ENCODE measurements at regions not wholly inside any gene's neighbourhood (a gene's known extent, or its start where the extent isn't known, plus 50 kb on each side); places are given as distances from the start of the nearest gene placed in this dataset.
"Not testable (repeated sequence)": the region's sequence is repeated elsewhere in the genome, so short reads cannot be mapped to it uniquely, and the experiment has no call there.

GRCh38 chr3:130828948-130829947, 64.6 kb upstream of the ATP2C1 start:
- TF ChIP-seq CTCF (conservative IDR thresholded peaks at IDR 0.05; ENCODE audit: low read length) = no peak
- no peak overlapping the region for H3K4me3 ChIP-seq (ENCODE audit: low read length)
- DNase-seq (ENCODE audit: low read depth) = no peak

- no peak overlapping the region for H3K4me3 ChIP-seq (ENCODE audit: low read length)
- no peak for DNase-seq (ENCODE audit: low read depth)
- no peak for TF ChIP-seq CTCF (conservative IDR thresholded peaks at IDR 0.05; ENCODE audit: low read length)
Observed at GRCh38 chr3:130831719-130832400, 62.0 kb upstream of the ATP2C1 start.

- H3K4me3 ChIP-seq (ENCODE audit: low read length); DNase-seq (ENCODE audit: low read depth): not testable (repeated sequence)
Observed at GRCh38 chr3:130832401-130832746, 61.5 kb upstream of the ATP2C1 start.

GRCh38 chr3:130834476-130834875, 59.4 kb upstream of the ATP2C1 start:
- no peak overlapping the region for H3K4me3 ChIP-seq (ENCODE audit: low read length)
- no peak for TF ChIP-seq CTCF (conservative IDR thresholded peaks at IDR 0.05; ENCODE audit: low read length)
- DNase-seq (ENCODE audit: low read depth) = peak; percentile 18

GRCh38 chr3:130835483-130835882, 58.4 kb upstream of the ATP2C1 start:
- peak; percentile 3 for DNase-seq (ENCODE audit: low read depth)
- no peak for TF ChIP-seq CTCF (conservative IDR thresholded peaks at IDR 0.05; ENCODE audit: low read length)
- H3K4me3 ChIP-seq (ENCODE audit: low read length) = no peak overlapping the region

GRCh38 chr3:130838898-130839600, 54.8 kb upstream of the ATP2C1 start:
- TF ChIP-seq CTCF (conservative IDR thresholded peaks at IDR 0.05; ENCODE audit: low read length) = no peak
- H3K4me3 ChIP-seq (ENCODE audit: low read length) = no peak overlapping the region
- DNase-seq (ENCODE audit: low read depth) = no peak

- TF ChIP-seq CTCF (conservative IDR thresholded peaks at IDR 0.05; ENCODE audit: low read length) = no peak
- H3K4me3 ChIP-seq (ENCODE audit: low read length) = no peak overlapping the region
- no peak for DNase-seq (ENCODE audit: low read depth)
Observed at GRCh38 chr3:130839813-130840212, 54.1 kb upstream of the ATP2C1 start.

Data from AG10803 (cell line).